Panc1 (cell line): ENCODE measurements at regions not wholly inside any gene's neighbourhood (a gene's known extent, or its start where the extent isn't known, plus 50 kb on each side); places are given as distances from the start of the nearest gene placed in this dataset.

Experiments
- CTCF ChIP-seq: fragments of 450-650 bp; IDR thresholded peaks from 2 replicates; pipeline ENCODE4 v1.5.1; 2017; ENCODE audit warnings: mild to moderate bottlenecking
- POLR2AphosphoS5 ChIP-seq: IDR thresholded peaks from 2 replicates; pipeline ENCODE4 v1.6.1; 2012; ENCODE audit warnings: mild to moderate bottlenecking, low read depth, low read length, moderate library complexity

GRCh38 chr3:82114589-82114988 is 353.1 kb upstream of the GBE1 start:
- TF ChIP-seq CTCF (no peak), POLR2AphosphoS5 (no peak)
